Endothelial cell (in vitro differentiated cells): ENCODE measurements at regions not wholly inside any gene's neighbourhood (a gene's known extent, or its start where the extent isn't known, plus 50 kb on each side); places are given as distances from the start of the nearest gene placed in this dataset.

Experiments
- DNase-seq: peaks from one replicate; pipeline ENCODE4 v3.0.0; 2021; ENCODE audit warnings: low spot score
- H3K27ac Mint-ChIP-seq: one replicate; pipeline ENCODE4 v1.8.0; 2021; ENCODE audit warnings: mixed read lengths, inconsistent platforms; ENCODE audit not compliant: unreplicated experiment
- H3K27me3 Mint-ChIP-seq: one replicate; pipeline ENCODE4 v1.8.0; 2021; ENCODE audit warnings: mild to moderate bottlenecking, moderate library complexity, mixed read lengths, inconsistent platforms; ENCODE audit not compliant: unreplicated experiment
- H3K36me3 Mint-ChIP-seq: one replicate; pipeline ENCODE4 v1.8.0; 2021; ENCODE audit warnings: mild to moderate bottlenecking, low read depth, mixed read lengths, inconsistent platforms; ENCODE audit not compliant: unreplicated experiment
- H3K4me1 Mint-ChIP-seq: one replicate; pipeline ENCODE4 v1.8.0; 2021; ENCODE audit warnings: mild to moderate bottlenecking, mixed read lengths, inconsistent platforms; ENCODE audit not compliant: unreplicated experiment
- H3K4me3 Mint-ChIP-seq: one replicate; pipeline ENCODE4 v1.8.0; 2021; ENCODE audit warnings: mild to moderate bottlenecking, mixed read lengths, inconsistent platforms; ENCODE audit not compliant: unreplicated experiment
- H3K9me3 Mint-ChIP-seq: one replicate; pipeline ENCODE4 v1.8.0; 2021; ENCODE audit warnings: mixed read lengths, inconsistent platforms; ENCODE audit not compliant: unreplicated experiment
- CTCF ChIP-seq: fragments of 200-600 bp; sonication (generic); IDR thresholded peaks from one replicate; pipeline ENCODE4 v1.5.0; 2021; ENCODE audit warnings: antibody characterized with exemption; ENCODE audit not compliant: unreplicated experiment

- no peak for DNase-seq
- H3K27ac Mint-ChIP-seq, result no peak overlapping the region
- peaks cover 3% of the 10 kb centered on the region for H3K27me3 Mint-ChIP-seq
- H3K9me3 Mint-ChIP-seq, result no peaks in the 10 kb centered on the region
- H3K4me3 Mint-ChIP-seq, result no peak overlapping the region
- TF ChIP-seq CTCF, result no peak
- peaks cover 2% of the 10 kb centered on the region for H3K4me1 Mint-ChIP-seq
- no peaks in the 10 kb centered on the region for H3K36me3 Mint-ChIP-seq
Observed at GRCh38 chr5:143559586-143560109, 156.2 kb upstream of the NR3C1 start.

- no peaks in the 10 kb centered on the region for H3K9me3 Mint-ChIP-seq
- TF ChIP-seq CTCF, result no peak
- H3K27me3 Mint-ChIP-seq, result peaks cover 3% of the 10 kb centered on the region
Observed at GRCh38 chr5:143558048-143558447, 154.6 kb upstream of the NR3C1 start.

GRCh38 chr5:143557061-143557818 is 153.8 kb upstream of the NR3C1 start:
- Mint-ChIP-seq H3K36me3 (no peaks in the 10 kb centered on the region), H3K27ac (no peak overlapping the region), H3K4me1 (no peaks in the 10 kb centered on the region), H3K9me3 (no peaks in the 10 kb centered on the region), H3K4me3 (no peak overlapping the region), H3K27me3 (peaks cover 3% of the 10 kb centered on the region)
- no peak for TF ChIP-seq CTCF
- DNase-seq, result no peak

More at GRCh38 chr5:143558048-143558447, 154.6 kb upstream of the NR3C1 start:
- peaks cover 2% of the 10 kb centered on the region for H3K4me1 Mint-ChIP-seq
- no peaks in the 10 kb centered on the region for H3K36me3 Mint-ChIP-seq
- no peak for DNase-seq
- no peak overlapping the region for H3K27ac Mint-ChIP-seq
- H3K4me3 Mint-ChIP-seq, result no peak overlapping the region

- TF ChIP-seq CTCF, result no peak
- Mint-ChIP-seq H3K4me1 (no peaks in the 10 kb centered on the region), H3K36me3 (no peaks in the 10 kb centered on the region), H3K27ac (no peak overlapping the region), H3K4me3 (no peak overlapping the region), H3K9me3 (no peaks in the 10 kb centered on the region), H3K27me3 (peaks cover 3% of the 10 kb centered on the region)
- DNase-seq, result no peak
Observed at GRCh38 chr5:143554918-143555477, 151.5 kb upstream of the NR3C1 start.

GRCh38 chr5:143554187-143554717 is 150.8 kb upstream of the NR3C1 start:
- H3K9me3 Mint-ChIP-seq, result no peaks in the 10 kb centered on the region
- no peak for DNase-seq
- TF ChIP-seq CTCF, result no peak

More at GRCh38 chr5:143554187-143554717, 150.8 kb upstream of the NR3C1 start:
- no peaks in the 10 kb centered on the region for H3K4me1 Mint-ChIP-seq
- H3K36me3 Mint-ChIP-seq, result no peaks in the 10 kb centered on the region
- H3K4me3 Mint-ChIP-seq, result no peak overlapping the region
- peaks cover 3% of the 10 kb centered on the region for H3K27me3 Mint-ChIP-seq
- H3K27ac Mint-ChIP-seq, result no peak overlapping the region
